ENCODE measurements at regions not wholly inside any gene's neighbourhood (a gene's known extent, or its start where the extent isn't known, plus 50 kb on each side); places are given as distances from the start of the nearest gene placed in this dataset.
"Not testable (repeated sequence)": the region's sequence is repeated elsewhere in the genome, so short reads cannot be mapped to it uniquely, and the experiment has no call there.

DNA sequence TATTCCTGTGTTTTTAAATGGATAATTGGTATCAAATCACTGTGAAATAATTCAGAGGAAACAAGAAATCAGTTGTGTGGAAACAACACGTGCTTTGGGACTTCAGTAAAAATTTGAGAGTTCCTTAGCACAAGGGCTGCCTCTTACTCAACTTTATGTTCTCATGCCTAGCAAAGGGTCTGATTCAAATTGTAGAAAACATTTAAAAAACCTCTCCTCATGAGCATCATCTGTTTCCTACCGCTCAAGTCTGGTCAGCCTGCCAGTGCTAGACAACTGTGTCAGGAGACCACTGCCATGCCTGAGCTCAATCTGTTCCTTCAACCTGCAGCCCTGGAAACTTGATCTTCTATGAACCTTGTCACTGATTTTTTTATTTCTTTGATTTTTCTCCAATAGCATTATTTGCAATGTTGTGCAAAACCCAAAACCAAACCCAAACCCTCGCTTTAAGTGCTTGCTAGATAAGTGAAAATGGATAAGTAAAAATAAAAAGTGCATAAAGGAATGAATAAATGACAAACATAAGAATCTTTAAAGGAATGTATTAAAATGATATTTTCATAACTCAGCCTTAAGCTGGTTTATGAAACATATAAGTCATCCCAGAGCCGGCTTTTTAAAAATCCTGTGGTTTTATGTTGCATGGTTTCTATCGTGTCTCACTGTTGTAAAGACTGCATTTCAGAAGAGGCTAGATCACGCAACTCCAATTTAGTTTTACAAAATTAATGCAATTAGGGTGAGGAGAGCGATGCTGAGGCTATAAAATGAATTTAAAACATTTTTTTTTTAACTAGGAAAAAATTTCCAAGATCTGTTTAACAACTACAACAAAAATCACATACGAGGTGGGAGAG is 361.2 kb upstream of the PDE3A start:
- in situ Hi-C loops (cut with MboI; ENCODE audit: low sequenced_read_pairs, unreplicated experiment), result no loop called here
- no peak for DNase-seq (ENCODE audit: low spot score)
- TF ChIP-seq, protein P1, sequence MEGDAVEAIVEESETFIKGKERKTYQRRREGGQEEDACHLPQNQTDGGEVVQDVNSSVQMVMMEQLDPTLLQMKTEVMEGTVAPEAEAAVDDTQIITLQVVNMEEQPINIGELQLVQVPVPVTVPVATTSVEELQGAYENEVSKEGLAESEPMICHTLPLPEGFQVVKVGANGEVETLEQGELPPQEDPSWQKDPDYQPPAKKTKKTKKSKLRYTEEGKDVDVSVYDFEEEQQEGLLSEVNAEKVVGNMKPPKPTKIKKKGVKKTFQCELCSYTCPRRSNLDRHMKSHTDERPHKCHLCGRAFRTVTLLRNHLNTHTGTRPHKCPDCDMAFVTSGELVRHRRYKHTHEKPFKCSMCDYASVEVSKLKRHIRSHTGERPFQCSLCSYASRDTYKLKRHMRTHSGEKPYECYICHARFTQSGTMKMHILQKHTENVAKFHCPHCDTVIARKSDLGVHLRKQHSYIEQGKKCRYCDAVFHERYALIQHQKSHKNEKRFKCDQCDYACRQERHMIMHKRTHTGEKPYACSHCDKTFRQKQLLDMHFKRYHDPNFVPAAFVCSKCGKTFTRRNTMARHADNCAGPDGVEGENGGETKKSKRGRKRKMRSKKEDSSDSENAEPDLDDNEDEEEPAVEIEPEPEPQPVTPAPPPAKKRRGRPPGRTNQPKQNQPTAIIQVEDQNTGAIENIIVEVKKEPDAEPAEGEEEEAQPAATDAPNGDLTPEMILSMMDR (IDR thresholded peaks at IDR 0.05; ENCODE audit: borderline replicate concordance, control extremely low read depth, extremely low read depth, insufficient read depth, missing control alignments), result no peak

DNA sequence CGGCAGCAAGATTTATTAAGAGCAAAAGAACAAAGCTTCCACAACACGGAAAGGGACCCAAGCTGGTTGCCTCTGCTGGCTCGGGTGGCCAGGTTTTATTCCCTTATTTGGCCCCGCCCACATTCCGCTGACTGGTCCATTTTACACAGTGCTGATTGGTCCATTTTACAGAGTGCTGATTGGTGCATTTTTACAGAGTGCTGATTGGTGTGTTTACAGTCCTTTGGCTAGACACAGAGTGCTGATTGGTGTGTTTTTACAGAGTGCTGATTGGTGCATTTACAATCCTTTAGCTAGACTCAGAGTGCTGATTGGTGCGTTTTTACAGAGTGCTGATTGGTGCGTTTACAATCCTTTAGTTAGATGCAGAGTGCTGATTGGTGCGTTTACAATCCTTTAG is 358.4 kb upstream of the PDE3A start:
- in situ Hi-C loops (cut with MboI; ENCODE audit: low sequenced_read_pairs, unreplicated experiment); DNase-seq (ENCODE audit: low spot score): not testable (repeated sequence)

DNA sequence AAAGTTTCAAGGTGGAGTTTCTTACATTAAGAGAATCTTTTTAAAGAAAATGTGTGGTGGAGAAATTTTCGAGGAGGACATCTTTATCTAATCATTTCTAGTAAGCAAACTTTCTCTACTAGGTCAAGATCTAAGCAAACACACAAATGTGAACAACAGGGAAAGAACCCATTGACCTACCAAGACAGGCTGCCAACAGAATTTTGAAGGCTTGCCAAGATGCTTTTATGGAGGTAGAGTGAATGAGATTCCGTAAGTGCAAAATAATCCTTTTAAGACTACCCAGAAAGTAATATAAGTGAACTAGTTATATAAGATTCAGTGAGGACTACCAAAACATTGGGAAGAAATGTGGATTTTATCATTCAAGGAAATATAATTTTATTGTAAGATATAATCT is 357.1 kb upstream of the PDE3A start:
- no peak for DNase-seq (ENCODE audit: low spot score)
- TF ChIP-seq, protein P1 (IDR thresholded peaks at IDR 0.05; ENCODE audit: borderline replicate concordance, control extremely low read depth, extremely low read depth, insufficient read depth, missing control alignments), result no peak
- in situ Hi-C loops (cut with MboI; ENCODE audit: low sequenced_read_pairs, unreplicated experiment), result no loop called here

DNA sequence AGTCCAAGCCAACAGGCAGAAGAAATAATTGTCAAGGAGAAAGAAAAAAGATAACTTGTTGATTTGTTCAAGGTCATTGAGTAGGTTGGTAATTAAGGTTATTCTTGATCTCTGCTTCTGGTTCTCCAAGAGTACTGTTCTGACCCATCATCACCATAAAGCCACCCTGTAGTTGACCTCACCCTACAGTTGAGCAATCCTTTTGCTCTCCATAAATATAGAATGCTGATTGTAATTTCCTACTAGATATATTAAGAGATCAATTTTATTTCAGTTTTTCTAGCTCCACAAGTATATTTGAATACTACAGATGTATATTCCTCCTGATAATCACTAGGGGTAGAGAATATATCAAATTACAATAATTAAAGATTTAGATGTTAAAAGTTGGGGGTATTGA is 350.5 kb upstream of the PDE3A start:
- in situ Hi-C loops (cut with MboI; ENCODE audit: low sequenced_read_pairs, unreplicated experiment), result no loop called here
- TF ChIP-seq, protein P1 (IDR thresholded peaks at IDR 0.05; ENCODE audit: borderline replicate concordance, control extremely low read depth, extremely low read depth, insufficient read depth, missing control alignments), result no peak
- no peak for DNase-seq (ENCODE audit: low spot score)

DNA sequence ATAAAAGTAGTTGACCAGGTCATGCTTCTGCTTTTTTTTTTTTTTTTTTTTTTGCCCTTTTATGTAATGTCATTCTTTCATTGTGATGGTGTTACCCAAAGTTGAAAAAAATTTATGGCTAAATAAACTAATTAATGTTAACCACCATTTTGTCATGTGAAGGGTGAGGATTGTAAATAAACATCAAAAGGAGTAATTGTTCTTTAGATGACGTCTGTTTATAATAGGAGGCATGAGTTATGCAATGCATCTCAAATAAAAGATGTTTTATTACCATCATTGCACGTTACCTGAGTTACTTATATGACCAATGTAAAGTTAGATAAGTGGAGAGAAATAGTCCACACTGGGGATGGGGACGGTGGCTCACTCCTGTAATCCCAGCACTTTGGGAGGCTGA is 349.9 kb upstream of the PDE3A start:
- TF ChIP-seq, protein P1 (IDR thresholded peaks at IDR 0.05; ENCODE audit: borderline replicate concordance, control extremely low read depth, extremely low read depth, insufficient read depth, missing control alignments), result no peak
- no peak for DNase-seq (ENCODE audit: low spot score)
- in situ Hi-C loops (cut with MboI; ENCODE audit: low sequenced_read_pairs, unreplicated experiment), result no loop called here

DNA sequence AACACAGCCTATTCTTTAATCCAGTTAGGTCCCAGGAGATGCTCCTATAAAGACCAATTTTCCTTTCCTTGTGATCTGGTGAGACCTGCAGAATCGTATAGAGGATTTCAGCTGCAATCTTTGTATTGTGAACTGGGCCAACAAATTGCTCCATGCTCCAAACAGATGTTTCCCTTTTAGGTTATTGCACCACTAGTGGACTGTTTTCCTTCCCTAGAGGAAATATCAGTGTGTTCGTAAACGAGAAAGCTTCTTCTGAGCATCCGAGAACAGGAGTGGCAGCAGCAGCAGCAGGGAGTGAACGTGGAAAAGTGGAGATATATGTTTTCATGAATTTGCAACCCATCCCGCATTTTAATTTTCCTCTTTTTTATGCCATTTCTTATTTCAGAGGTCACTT is 344.1 kb upstream of the PDE3A start:
- in situ Hi-C loops (cut with MboI; ENCODE audit: low sequenced_read_pairs, unreplicated experiment), result no loop called here
- TF ChIP-seq, protein P1 (IDR thresholded peaks at IDR 0.05; ENCODE audit: borderline replicate concordance, control extremely low read depth, extremely low read depth, insufficient read depth, missing control alignments), result no peak
- DNase-seq (ENCODE audit: low spot score), result no peak

DNA sequence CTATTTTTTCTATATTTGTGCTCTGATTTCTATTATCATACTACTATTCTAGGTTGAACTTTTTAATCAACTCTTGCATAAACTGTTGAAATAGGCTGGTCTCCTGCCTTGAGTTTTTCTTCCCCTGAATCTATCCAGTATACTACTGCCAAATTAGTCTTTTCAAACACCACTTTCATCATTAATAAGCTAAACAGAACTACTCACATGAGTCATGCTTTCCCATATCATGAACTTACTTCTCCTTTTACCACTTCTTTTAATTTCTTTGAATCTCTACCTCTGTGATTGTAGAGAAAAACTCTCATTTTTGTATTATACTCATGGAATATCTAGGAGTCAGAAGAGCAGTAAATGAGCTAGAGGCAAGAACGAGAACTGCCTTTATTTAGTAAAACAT is 340.3 kb upstream of the PDE3A start:
- peak; percentile 22 for DNase-seq (ENCODE audit: low spot score)
- TF ChIP-seq, protein P1 (IDR thresholded peaks at IDR 0.05; ENCODE audit: borderline replicate concordance, control extremely low read depth, extremely low read depth, insufficient read depth, missing control alignments), result no peak
- in situ Hi-C loops (cut with MboI; ENCODE audit: low sequenced_read_pairs, unreplicated experiment), result no loop called here
